ENCODE measurements at regions not wholly inside any gene's neighbourhood (a gene's known extent, or its start where the extent isn't known, plus 50 kb on each side); places are given as distances from the start of the nearest gene placed in this dataset.
A peak's percentile ranks its signal among the peaks of the same experiment; 100 is the strongest.
"Not testable (repeated sequence)": the region's sequence is repeated elsewhere in the genome, so short reads cannot be mapped to it uniquely, and the experiment has no call there.

- peaks cover 3% of the 10 kb centered on the region for H3K9me3 Mint-ChIP-seq (ENCODE audit: low read depth)
- DNase-seq (ENCODE audit: low spot score, unreplicated experiment): no peak
- H3K4me3 Mint-ChIP-seq (ENCODE audit: low read depth): no peak overlapping the region
- no peak for TF ChIP-seq CTCF (IDR thresholded peaks at IDR 0.05; ENCODE audit: unreplicated experiment)
- peaks cover 7% of the 10 kb centered on the region for H3K4me1 Mint-ChIP-seq (ENCODE audit: low read depth)
- H3K36me3 Mint-ChIP-seq (ENCODE audit: insufficient read depth): no peaks in the 10 kb centered on the region
- H3K27me3 Mint-ChIP-seq: no peaks in the 10 kb centered on the region
- H3K27ac Mint-ChIP-seq: no peak overlapping the region
These were observed 147.6 kb downstream of the MAIP1 start for GRCh38 chr2:200102971-200103370.

GRCh38 chr2:200104015-200104414 is 148.6 kb downstream of the MAIP1 start:
- H3K36me3 Mint-ChIP-seq (ENCODE audit: insufficient read depth): no peaks in the 10 kb centered on the region
- no peak for DNase-seq (ENCODE audit: low spot score, unreplicated experiment)
- no peak overlapping the region for H3K4me3 Mint-ChIP-seq (ENCODE audit: low read depth)
- no peak for TF ChIP-seq CTCF (IDR thresholded peaks at IDR 0.05; ENCODE audit: unreplicated experiment)
- no peaks in the 10 kb centered on the region for H3K27me3 Mint-ChIP-seq
- peaks cover 3% of the 10 kb centered on the region for H3K9me3 Mint-ChIP-seq (ENCODE audit: low read depth)
- H3K27ac Mint-ChIP-seq: no peak overlapping the region
- peaks cover 5% of the 10 kb centered on the region for H3K4me1 Mint-ChIP-seq (ENCODE audit: low read depth)

- no peaks in the 10 kb centered on the region for H3K27me3 Mint-ChIP-seq
- no peak overlapping the region for H3K27ac Mint-ChIP-seq
- no peaks in the 10 kb centered on the region for H3K9me3 Mint-ChIP-seq (ENCODE audit: low read depth)
- no peaks in the 10 kb centered on the region for H3K36me3 Mint-ChIP-seq (ENCODE audit: insufficient read depth)
- no peak for TF ChIP-seq CTCF (IDR thresholded peaks at IDR 0.05; ENCODE audit: unreplicated experiment)
- H3K4me1 Mint-ChIP-seq (ENCODE audit: low read depth): no peaks in the 10 kb centered on the region
- H3K4me3 Mint-ChIP-seq (ENCODE audit: low read depth): no peak overlapping the region
- DNase-seq (ENCODE audit: low spot score, unreplicated experiment): no peak
These were observed 152.3 kb downstream of the MAIP1 start for GRCh38 chr2:200107514-200108217.

- no peak for TF ChIP-seq CTCF (IDR thresholded peaks at IDR 0.05; ENCODE audit: unreplicated experiment)
- no peaks in the 10 kb centered on the region for H3K27me3 Mint-ChIP-seq
- no peak for DNase-seq (ENCODE audit: low spot score, unreplicated experiment)
- H3K4me3 Mint-ChIP-seq (ENCODE audit: low read depth): no peak overlapping the region
- no peaks in the 10 kb centered on the region for H3K4me1 Mint-ChIP-seq (ENCODE audit: low read depth)
- H3K27ac Mint-ChIP-seq: no peak overlapping the region
- no peaks in the 10 kb centered on the region for H3K36me3 Mint-ChIP-seq (ENCODE audit: insufficient read depth)
- H3K9me3 Mint-ChIP-seq (ENCODE audit: low read depth): peaks cover 5% of the 10 kb centered on the region
These were observed 154.0 kb downstream of the MAIP1 start for GRCh38 chr2:200109421-200109820.

GRCh38 chr2:200110381-200110780 is 155.0 kb downstream of the MAIP1 start:
- no peak for TF ChIP-seq CTCF (IDR thresholded peaks at IDR 0.05; ENCODE audit: unreplicated experiment)
- Mint-ChIP-seq H3K27ac (peak overlapping the region; percentile 46), H3K9me3 (ENCODE audit: low read depth) (peaks cover 9% of the 10 kb centered on the region), H3K36me3 (ENCODE audit: insufficient read depth) (no peaks in the 10 kb centered on the region), H3K4me3 (ENCODE audit: low read depth) (no peak overlapping the region), H3K27me3 (no peaks in the 10 kb centered on the region), H3K4me1 (ENCODE audit: low read depth) (no peaks in the 10 kb centered on the region)
- no peak for DNase-seq (ENCODE audit: low spot score, unreplicated experiment)

GRCh38 chr2:200113016-200113799 is 157.8 kb downstream of the MAIP1 start:
- not testable (repeated sequence) for H3K27ac Mint-ChIP-seq; DNase-seq (ENCODE audit: low spot score, unreplicated experiment); H3K4me3 Mint-ChIP-seq (ENCODE audit: low read depth); H3K27me3 Mint-ChIP-seq; H3K36me3 Mint-ChIP-seq (ENCODE audit: insufficient read depth); H3K4me1 Mint-ChIP-seq (ENCODE audit: low read depth)
- peaks cover 26% of the 10 kb centered on the region for H3K9me3 Mint-ChIP-seq (ENCODE audit: low read depth)
